ENCODE measurements at regions not wholly inside any gene's neighbourhood (a gene's known extent, or its start where the extent isn't known, plus 50 kb on each side); places are given as distances from the start of the nearest gene placed in this dataset.
"Not testable (repeated sequence)": the region's sequence is repeated elsewhere in the genome, so short reads cannot be mapped to it uniquely, and the experiment has no call there.

GRCh38 chr12:90211017-90211416, 502.4 kb upstream of the ATP2B1 start:
- no peaks in the 10 kb centered on the region for H3K4me1 ChIP-seq
- DNase-seq (no peak), ATAC-seq (peak; percentile 53 to 87 (median 78))
- intact Hi-C loops (cut with DNase I), result no loop called here
- no peak for TF ChIP-seq CTCF (IDR thresholded peaks at IDR 0.05)
- peaks cover 6% of the 10 kb centered on the region for H3K9me3 ChIP-seq
- H3K4me3 ChIP-seq, result no peak overlapping the region
- 23 to 48% (median 27%) methylated on average over 1 of the region's 1 CpG for WGBS, 3 donors
- H3K27me3 ChIP-seq (ENCODE audit: insufficient read depth in 3 of 3, low read length in 2 of 3), result no peaks in the 10 kb centered on the region
- H3K36me3 ChIP-seq (ENCODE audit: insufficient read depth in 1 of 2, low read depth in 1 of 2), result no peaks in the 10 kb centered on the region
- H3K27ac ChIP-seq, result no peak overlapping the region

GRCh38 chr12:90209029-90209428, 500.4 kb upstream of the ATP2B1 start:
- H3K27ac ChIP-seq, result no peak overlapping the region
- no peak overlapping the region for H3K4me3 ChIP-seq
- no peak for ATAC-seq
- intact Hi-C loops (cut with DNase I), result no loop called here
- H3K9me3 ChIP-seq, result peaks cover 6% of the 10 kb centered on the region
- 88 to 96% (median 95%) methylated on average over 1 of the region's 1 CpG for WGBS, 3 donors
- no peaks in the 10 kb centered on the region for H3K27me3 ChIP-seq (ENCODE audit: insufficient read depth in 3 of 3, low read length in 2 of 3)
- H3K4me1 ChIP-seq, result no peaks in the 10 kb centered on the region
- no peak for TF ChIP-seq CTCF (IDR thresholded peaks at IDR 0.05)
- H3K36me3 ChIP-seq (ENCODE audit: insufficient read depth in 1 of 2, low read depth in 1 of 2), result no peaks in the 10 kb centered on the region
- DNase-seq, result no peak

- intact Hi-C loops (cut with DNase I); H3K27me3 ChIP-seq (ENCODE audit: insufficient read depth in 3 of 3, low read length in 2 of 3); DNase-seq; H3K27ac ChIP-seq; H3K36me3 ChIP-seq (ENCODE audit: insufficient read depth in 1 of 2, low read depth in 1 of 2); H3K9me3 ChIP-seq; H3K4me3 ChIP-seq; H3K4me1 ChIP-seq; ATAC-seq: not testable (repeated sequence)
These were observed 499.7 kb upstream of the ATP2B1 start for GRCh38 chr12:90208379-90208778.

- Histone ChIP-seq H3K9me3 (peaks cover 6% of the 10 kb centered on the region), H3K27ac (no peak overlapping the region), H3K36me3 (ENCODE audit: insufficient read depth in 1 of 2, low read depth in 1 of 2) (no peaks in the 10 kb centered on the region), H3K4me1 (no peaks in the 10 kb centered on the region), H3K27me3 (ENCODE audit: insufficient read depth in 3 of 3, low read length in 2 of 3) (no peaks in the 10 kb centered on the region), H3K4me3 (no peak overlapping the region)
- WGBS, 3 donors, result 59 to 76% (median 62%) methylated on average over 3 of the region's 3 CpGs
- ATAC-seq (peak in 1 of 4 donors; percentile 54), DNase-seq (no peak)
- TF ChIP-seq CTCF (IDR thresholded peaks at IDR 0.05), result no peak
- intact Hi-C loops (cut with DNase I), result no loop called here
These were observed 499.2 kb upstream of the ATP2B1 start for GRCh38 chr12:90207799-90208198.

GRCh38 chr12:90205165-90205564, 496.5 kb upstream of the ATP2B1 start:
- peaks cover 6% of the 10 kb centered on the region for H3K9me3 ChIP-seq
- H3K4me3 ChIP-seq, result no peak overlapping the region
- no peaks in the 10 kb centered on the region for H3K27me3 ChIP-seq (ENCODE audit: insufficient read depth in 3 of 3, low read length in 2 of 3)
- no peaks in the 10 kb centered on the region for H3K36me3 ChIP-seq (ENCODE audit: insufficient read depth in 1 of 2, low read depth in 1 of 2)
- no peak overlapping the region for H3K27ac ChIP-seq
- no peaks in the 10 kb centered on the region for H3K4me1 ChIP-seq
- DNase-seq (no peak), ATAC-seq (no peak)
- TF ChIP-seq CTCF (IDR thresholded peaks at IDR 0.05), result no peak
- 93 to 97% (median 97%) methylated on average over 2 of the region's 2 CpGs for WGBS, 3 donors
- intact Hi-C loops (cut with DNase I), result no loop called here

Data from psoas muscle (tissue), 7 donors.